ENCODE measurements at regions not wholly inside any gene's neighbourhood (a gene's known extent, or its start where the extent isn't known, plus 50 kb on each side); places are given as distances from the start of the nearest gene placed in this dataset.

- H2AFZ ChIP-seq (ENCODE audit: low read length) = no peak overlapping the region
- H3K79me2 ChIP-seq (ENCODE audit: insufficient read depth, low read length) = no peaks in the 10 kb centered on the region
- no peaks in the 10 kb centered on the region for H3K9me3 ChIP-seq (ENCODE audit: insufficient read depth, low read depth, low read length)
- TF ChIP-seq EZH2phosphoT487 (IDR thresholded peaks at IDR 0.05; ENCODE audit: borderline replicate concordance) (no peak), CTCF (conservative IDR thresholded peaks at IDR 0.05; ENCODE audit: low read length) (no peak)
- no peaks in the 10 kb centered on the region for H3F3A ChIP-seq (ENCODE audit: low read depth)
- no peak overlapping the region for H3K4me2 ChIP-seq (ENCODE audit: low read depth, low read length, poor library complexity, severe bottlenecking)
- no peaks in the 10 kb centered on the region for H3K4me1 ChIP-seq (ENCODE audit: insufficient read depth, low read length, poor library complexity, severe bottlenecking)
- no peaks in the 10 kb centered on the region for H3K27me3 ChIP-seq (ENCODE audit: insufficient read depth, low read length, poor library complexity, severe bottlenecking)
- H3K4me3 ChIP-seq (ENCODE audit: low read length, poor library complexity, severe bottlenecking) = no peak overlapping the region
- no peak overlapping the region for H3K9ac ChIP-seq (ENCODE audit: low read depth, low read length, poor library complexity, severe bottlenecking)
- no peaks in the 10 kb centered on the region for H4K20me1 ChIP-seq (ENCODE audit: insufficient read depth, low read length, poor library complexity, severe bottlenecking)
- H3K36me3 ChIP-seq (ENCODE audit: insufficient read depth, low read length) = no peaks in the 10 kb centered on the region
- H3K9me2 ChIP-seq (replicated peaks; ENCODE audit: low read depth, low read length) = no peaks in the 10 kb centered on the region
These were observed 442.3 kb upstream of the MON1B start for GRCh38 chr16:76748461-76749348.

GRCh38 chr16:76749780-76750375, 441.1 kb upstream of the MON1B start:
- Histone ChIP-seq H3K9me2 (replicated peaks; ENCODE audit: low read depth, low read length) (no peaks in the 10 kb centered on the region), H3K4me3 (ENCODE audit: low read length, poor library complexity, severe bottlenecking) (no peak overlapping the region), H3K4me1 (ENCODE audit: insufficient read depth, low read length, poor library complexity, severe bottlenecking) (no peaks in the 10 kb centered on the region), H3K4me2 (ENCODE audit: low read depth, low read length, poor library complexity, severe bottlenecking) (no peak overlapping the region), H3K9ac (ENCODE audit: low read depth, low read length, poor library complexity, severe bottlenecking) (no peak overlapping the region), H3K36me3 (ENCODE audit: insufficient read depth, low read length) (no peaks in the 10 kb centered on the region), H3F3A (ENCODE audit: low read depth) (no peaks in the 10 kb centered on the region), H4K20me1 (ENCODE audit: insufficient read depth, low read length, poor library complexity, severe bottlenecking) (no peaks in the 10 kb centered on the region), H3K9me3 (ENCODE audit: insufficient read depth, low read depth, low read length) (no peaks in the 10 kb centered on the region), H2AFZ (ENCODE audit: low read length) (no peak overlapping the region), H3K27me3 (ENCODE audit: insufficient read depth, low read length, poor library complexity, severe bottlenecking) (no peaks in the 10 kb centered on the region), H3K79me2 (ENCODE audit: insufficient read depth, low read length) (no peaks in the 10 kb centered on the region)
- TF ChIP-seq EZH2phosphoT487 (IDR thresholded peaks at IDR 0.05; ENCODE audit: borderline replicate concordance) (no peak), CTCF (conservative IDR thresholded peaks at IDR 0.05; ENCODE audit: low read length) (no peak)

- H3K27me3 ChIP-seq (ENCODE audit: insufficient read depth, low read length, poor library complexity, severe bottlenecking) = no peaks in the 10 kb centered on the region
- no peaks in the 10 kb centered on the region for H3K9me3 ChIP-seq (ENCODE audit: insufficient read depth, low read depth, low read length)
- H4K20me1 ChIP-seq (ENCODE audit: insufficient read depth, low read length, poor library complexity, severe bottlenecking) = no peaks in the 10 kb centered on the region
- no peaks in the 10 kb centered on the region for H3F3A ChIP-seq (ENCODE audit: low read depth)
- no peaks in the 10 kb centered on the region for H3K4me1 ChIP-seq (ENCODE audit: insufficient read depth, low read length, poor library complexity, severe bottlenecking)
- no peak overlapping the region for H3K4me2 ChIP-seq (ENCODE audit: low read depth, low read length, poor library complexity, severe bottlenecking)
- H3K9ac ChIP-seq (ENCODE audit: low read depth, low read length, poor library complexity, severe bottlenecking) = no peak overlapping the region
- H3K9me2 ChIP-seq (replicated peaks; ENCODE audit: low read depth, low read length) = no peaks in the 10 kb centered on the region
- no peaks in the 10 kb centered on the region for H3K79me2 ChIP-seq (ENCODE audit: insufficient read depth, low read length)
- no peak for TF ChIP-seq EZH2phosphoT487 (IDR thresholded peaks at IDR 0.05; ENCODE audit: borderline replicate concordance)
- no peak for TF ChIP-seq CTCF (conservative IDR thresholded peaks at IDR 0.05; ENCODE audit: low read length)
- H3K4me3 ChIP-seq (ENCODE audit: low read length, poor library complexity, severe bottlenecking) = no peak overlapping the region
- H3K36me3 ChIP-seq (ENCODE audit: insufficient read depth, low read length) = no peaks in the 10 kb centered on the region
- no peak overlapping the region for H2AFZ ChIP-seq (ENCODE audit: low read length)
These were observed 435.5 kb upstream of the MON1B start for GRCh38 chr16:76755496-76755895.
